Uterus (tissue), 2 donors: ENCODE measurements at regions not wholly inside any gene's neighbourhood (a gene's known extent, or its start where the extent isn't known, plus 50 kb on each side); places are given as distances from the start of the nearest gene placed in this dataset.

Experiments used
- POLR2A ChIP-seq, 2 donors: fragments of 450-650 bp; IDR thresholded peaks; one replicate each; pipeline ENCODE4 v1.6.1; 2016; ENCODE audit warnings: antibody characterized with exemption in 2 of 2, mild to moderate bottlenecking in 1 of 2, moderate library complexity in 1 of 2
- TF ChIP-seq, protein P1 (sequence below), 4 experiments: fragments of 200-600 bp in 2 of 4; fragments of 450-650 bp in 2 of 4; sonication (generic) in 2 of 4; IDR thresholded peaks; one replicate each; pipeline ENCODE4 v1.5.1; 2016 to 2019; ENCODE audit warnings: antibody characterized with exemption in 4 of 4, mild to moderate bottlenecking in 2 of 4, moderate library complexity in 1 of 4

DNA sequence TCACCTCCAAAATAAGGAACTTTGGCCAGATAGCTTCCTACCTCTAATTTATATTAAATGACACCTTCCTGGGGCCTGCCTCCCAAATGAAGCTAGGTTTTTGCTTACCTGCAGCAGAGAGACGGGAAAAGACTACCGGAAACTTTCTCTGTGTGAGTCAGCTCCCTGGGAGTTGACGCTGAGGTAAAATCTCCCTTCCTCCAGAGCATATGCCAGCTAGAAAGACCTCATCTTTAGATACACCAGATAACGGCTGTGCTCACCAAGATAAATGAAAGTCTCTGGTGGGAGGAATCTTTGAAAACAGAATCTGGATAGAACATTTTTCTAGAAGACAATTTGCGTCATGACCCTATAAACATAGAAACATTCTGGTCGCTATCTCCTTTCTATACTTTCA is 99.7 kb upstream of the RFX8 start:
- TF ChIP-seq, protein P1, sequence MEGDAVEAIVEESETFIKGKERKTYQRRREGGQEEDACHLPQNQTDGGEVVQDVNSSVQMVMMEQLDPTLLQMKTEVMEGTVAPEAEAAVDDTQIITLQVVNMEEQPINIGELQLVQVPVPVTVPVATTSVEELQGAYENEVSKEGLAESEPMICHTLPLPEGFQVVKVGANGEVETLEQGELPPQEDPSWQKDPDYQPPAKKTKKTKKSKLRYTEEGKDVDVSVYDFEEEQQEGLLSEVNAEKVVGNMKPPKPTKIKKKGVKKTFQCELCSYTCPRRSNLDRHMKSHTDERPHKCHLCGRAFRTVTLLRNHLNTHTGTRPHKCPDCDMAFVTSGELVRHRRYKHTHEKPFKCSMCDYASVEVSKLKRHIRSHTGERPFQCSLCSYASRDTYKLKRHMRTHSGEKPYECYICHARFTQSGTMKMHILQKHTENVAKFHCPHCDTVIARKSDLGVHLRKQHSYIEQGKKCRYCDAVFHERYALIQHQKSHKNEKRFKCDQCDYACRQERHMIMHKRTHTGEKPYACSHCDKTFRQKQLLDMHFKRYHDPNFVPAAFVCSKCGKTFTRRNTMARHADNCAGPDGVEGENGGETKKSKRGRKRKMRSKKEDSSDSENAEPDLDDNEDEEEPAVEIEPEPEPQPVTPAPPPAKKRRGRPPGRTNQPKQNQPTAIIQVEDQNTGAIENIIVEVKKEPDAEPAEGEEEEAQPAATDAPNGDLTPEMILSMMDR (IDR thresholded peaks at IDR 0.05) = no peak
- TF ChIP-seq POLR2A (IDR thresholded peaks at IDR 0.05) = no peak
